HepG2 (cell line): ENCODE measurements at regions not wholly inside any gene's neighbourhood (a gene's known extent, or its start where the extent isn't known, plus 50 kb on each side); places are given as distances from the start of the nearest gene placed in this dataset.

ENCODE experiments used
- CTCF ChIP-seq: sonication (generic); formaldehyde crosslinking; IDR thresholded peaks from 2 replicates; pipeline ENCODE4 v1.5.0; 2020; ENCODE audit warnings: mild to moderate bottlenecking, missing genetic modification reagents, moderate library complexity
- EED ChIP-seq: sonication (generic); formaldehyde crosslinking; IDR thresholded peaks from 2 replicates; pipeline ENCODE4 v1.5.0; 2020; ENCODE audit warnings: mild to moderate bottlenecking, missing genetic modification reagents
- EZH2 ChIP-seq: conservative IDR thresholded peaks from 2 replicates; pipeline ENCODE4 v1.6.1; 2012; ENCODE audit warnings: mild to moderate bottlenecking, low read depth, low read length, moderate library complexity
- NR2C2 ChIP-seq: sonication (generic); formaldehyde crosslinking; IDR thresholded peaks from 2 replicates; pipeline ENCODE4 v1.4.0; 2020; ENCODE audit warnings: missing genetic modification reagents, mild to moderate bottlenecking, moderate library complexity, borderline replicate concordance
- ZBTB7B ChIP-seq: sonication (generic); formaldehyde crosslinking; IDR thresholded peaks from 2 replicates; pipeline ENCODE4 v1.4.0; 2020; ENCODE audit warnings: missing genetic modification reagents
- ZNF414 ChIP-seq: sonication (generic); formaldehyde crosslinking; IDR thresholded peaks from 2 replicates; pipeline ENCODE4 v1.5.0; 2020; ENCODE audit warnings: missing genetic modification reagents
- ZNF556 ChIP-seq: sonication (generic); formaldehyde crosslinking; IDR thresholded peaks from 2 replicates; pipeline ENCODE4 v1.4.0; 2020; ENCODE audit warnings: mild to moderate bottlenecking, missing genetic modification reagents, borderline replicate concordance
- TF ChIP-seq, protein P1 (sequence below): sonication (generic); formaldehyde crosslinking; IDR thresholded peaks from 2 replicates; pipeline ENCODE4 v1.5.0; 2020; ENCODE audit warnings: mild to moderate bottlenecking, low read depth, missing genetic modification reagents, borderline replicate concordance
- TF ChIP-seq, protein P2 (sequence below): sonication (generic); formaldehyde crosslinking; IDR thresholded peaks from 2 replicates; pipeline ENCODE4 v1.4.0; 2020; ENCODE audit warnings: missing genetic modification reagents

DNA sequence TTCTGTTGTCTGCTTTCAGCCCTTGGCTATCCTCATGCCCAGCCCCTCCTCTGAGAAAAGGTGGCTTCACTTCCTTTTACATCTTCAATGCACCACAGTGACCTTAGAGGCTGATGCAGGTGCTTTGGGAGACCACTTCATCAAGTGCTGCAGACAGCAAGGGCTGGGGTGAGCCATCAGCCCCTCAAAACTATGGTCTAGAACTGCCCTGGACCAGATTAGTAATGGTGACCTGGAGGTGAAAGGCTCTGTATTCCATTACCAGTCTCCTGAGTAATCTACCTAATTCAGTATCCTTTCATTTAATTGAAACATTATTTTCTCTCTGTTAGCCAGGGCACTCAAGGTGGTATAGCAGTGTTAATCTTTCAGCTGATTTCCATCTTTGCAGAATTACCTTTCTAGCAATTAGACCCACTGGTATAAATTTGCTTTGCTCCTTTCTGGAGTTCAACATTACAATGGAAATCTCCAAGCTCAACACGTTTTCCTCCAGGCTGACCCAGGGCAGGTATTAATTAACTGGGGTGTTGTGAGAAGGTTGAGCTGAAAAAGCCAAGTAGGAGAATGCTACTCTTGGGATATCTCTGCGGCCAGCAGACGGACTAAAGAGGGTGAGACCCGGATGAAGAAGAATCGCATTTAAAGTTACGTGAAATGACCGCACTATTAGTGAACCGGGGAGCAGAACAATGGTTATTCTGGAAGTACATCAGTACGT lies 469.0 kb downstream of the MEIS1 start:
- TF ChIP-seq ZNF414 (CRISPR knock-in tag) (no peak), ZBTB7B (CRISPR knock-in tag) (no peak), ZNF556 (no peak), EED (CRISPR knock-in tag) (no peak), NR2C2 (CRISPR knock-in tag) (no peak), EZH2 (no peak), CTCF (CRISPR knock-in tag) (no peak)
- TF ChIP-seq, protein P1, sequence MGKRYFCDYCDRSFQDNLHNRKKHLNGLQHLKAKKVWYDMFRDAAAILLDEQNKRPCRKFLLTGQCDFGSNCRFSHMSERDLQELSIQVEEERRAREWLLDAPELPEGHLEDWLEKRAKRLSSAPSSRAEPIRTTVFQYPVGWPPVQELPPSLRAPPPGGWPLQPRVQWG (CRISPR knock-in tag): no peak
- TF ChIP-seq, protein P2, sequence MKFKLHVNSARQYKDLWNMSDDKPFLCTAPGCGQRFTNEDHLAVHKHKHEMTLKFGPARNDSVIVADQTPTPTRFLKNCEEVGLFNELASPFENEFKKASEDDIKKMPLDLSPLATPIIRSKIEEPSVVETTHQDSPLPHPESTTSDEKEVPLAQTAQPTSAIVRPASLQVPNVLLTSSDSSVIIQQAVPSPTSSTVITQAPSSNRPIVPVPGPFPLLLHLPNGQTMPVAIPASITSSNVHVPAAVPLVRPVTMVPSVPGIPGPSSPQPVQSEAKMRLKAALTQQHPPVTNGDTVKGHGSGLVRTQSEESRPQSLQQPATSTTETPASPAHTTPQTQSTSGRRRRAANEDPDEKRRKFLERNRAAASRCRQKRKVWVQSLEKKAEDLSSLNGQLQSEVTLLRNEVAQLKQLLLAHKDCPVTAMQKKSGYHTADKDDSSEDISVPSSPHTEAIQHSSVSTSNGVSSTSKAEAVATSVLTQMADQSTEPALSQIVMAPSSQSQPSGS (CRISPR knock-in tag): no peak
